ENCODE measurements at regions not wholly inside any gene's neighbourhood (a gene's known extent, or its start where the extent isn't known, plus 50 kb on each side); places are given as distances from the start of the nearest gene placed in this dataset.
"Not testable (repeated sequence)": the region's sequence is repeated elsewhere in the genome, so short reads cannot be mapped to it uniquely, and the experiment has no call there.

DNA sequence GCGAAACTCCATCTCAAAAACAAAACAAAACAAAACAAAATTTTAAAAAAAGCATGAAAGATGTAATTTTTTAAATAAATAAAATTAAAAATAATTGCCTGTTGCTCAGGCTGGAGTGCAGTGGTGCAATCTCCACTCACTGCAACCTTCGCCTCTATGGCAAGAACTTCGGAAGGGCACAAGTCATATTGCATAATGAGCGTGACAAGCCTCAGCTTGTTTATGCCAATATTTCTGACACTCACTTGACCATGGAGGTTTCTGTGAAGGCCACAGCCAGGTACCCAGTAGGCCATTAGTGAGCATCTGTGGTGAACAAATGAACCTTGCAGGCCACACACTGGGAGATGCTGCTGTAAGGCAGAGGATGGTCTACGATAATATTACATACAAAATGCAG, 106.1 kb upstream of the KMT2C start:
- Histone ChIP-seq H3K4me3 (ENCODE audit: low read depth in 1 of 2, low read length in 1 of 2) (no peak overlapping the region), H3K9me3 (no peaks in the 10 kb centered on the region), H3K27ac (no peak overlapping the region), H3K4me1 (ENCODE audit: control insufficient read depth in 1 of 2, insufficient read depth in 1 of 2, low read depth in 1 of 2, low read length in 1 of 2) (peaks cover 0 to 3% of the 10 kb centered on the region in 2 experiments), H3K36me3 (no peaks in the 10 kb centered on the region), H3K27me3 (no peaks in the 10 kb centered on the region)
- TF ChIP-seq, protein P1, sequence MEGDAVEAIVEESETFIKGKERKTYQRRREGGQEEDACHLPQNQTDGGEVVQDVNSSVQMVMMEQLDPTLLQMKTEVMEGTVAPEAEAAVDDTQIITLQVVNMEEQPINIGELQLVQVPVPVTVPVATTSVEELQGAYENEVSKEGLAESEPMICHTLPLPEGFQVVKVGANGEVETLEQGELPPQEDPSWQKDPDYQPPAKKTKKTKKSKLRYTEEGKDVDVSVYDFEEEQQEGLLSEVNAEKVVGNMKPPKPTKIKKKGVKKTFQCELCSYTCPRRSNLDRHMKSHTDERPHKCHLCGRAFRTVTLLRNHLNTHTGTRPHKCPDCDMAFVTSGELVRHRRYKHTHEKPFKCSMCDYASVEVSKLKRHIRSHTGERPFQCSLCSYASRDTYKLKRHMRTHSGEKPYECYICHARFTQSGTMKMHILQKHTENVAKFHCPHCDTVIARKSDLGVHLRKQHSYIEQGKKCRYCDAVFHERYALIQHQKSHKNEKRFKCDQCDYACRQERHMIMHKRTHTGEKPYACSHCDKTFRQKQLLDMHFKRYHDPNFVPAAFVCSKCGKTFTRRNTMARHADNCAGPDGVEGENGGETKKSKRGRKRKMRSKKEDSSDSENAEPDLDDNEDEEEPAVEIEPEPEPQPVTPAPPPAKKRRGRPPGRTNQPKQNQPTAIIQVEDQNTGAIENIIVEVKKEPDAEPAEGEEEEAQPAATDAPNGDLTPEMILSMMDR (IDR thresholded peaks at IDR 0.05): no peak

DNA sequence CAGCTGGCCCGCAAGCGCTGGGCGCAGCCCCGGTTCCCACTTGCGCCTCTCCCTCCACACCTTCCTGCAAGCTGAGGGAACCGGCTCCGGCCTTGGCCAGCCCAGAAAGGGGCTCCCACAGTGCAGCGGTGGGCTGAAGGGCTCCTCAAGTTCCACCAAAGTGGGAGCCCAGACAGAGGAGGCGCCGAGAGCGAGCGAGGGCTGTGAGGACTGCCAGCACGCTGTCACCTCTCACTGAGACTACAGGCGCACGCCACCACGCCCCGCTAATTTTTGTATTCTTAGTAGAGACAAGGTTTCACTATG, 103.3 kb upstream of the KMT2C start:
- not testable (repeated sequence) for H3K4me3 ChIP-seq (ENCODE audit: low read depth in 1 of 2, low read length in 1 of 2)

DNA sequence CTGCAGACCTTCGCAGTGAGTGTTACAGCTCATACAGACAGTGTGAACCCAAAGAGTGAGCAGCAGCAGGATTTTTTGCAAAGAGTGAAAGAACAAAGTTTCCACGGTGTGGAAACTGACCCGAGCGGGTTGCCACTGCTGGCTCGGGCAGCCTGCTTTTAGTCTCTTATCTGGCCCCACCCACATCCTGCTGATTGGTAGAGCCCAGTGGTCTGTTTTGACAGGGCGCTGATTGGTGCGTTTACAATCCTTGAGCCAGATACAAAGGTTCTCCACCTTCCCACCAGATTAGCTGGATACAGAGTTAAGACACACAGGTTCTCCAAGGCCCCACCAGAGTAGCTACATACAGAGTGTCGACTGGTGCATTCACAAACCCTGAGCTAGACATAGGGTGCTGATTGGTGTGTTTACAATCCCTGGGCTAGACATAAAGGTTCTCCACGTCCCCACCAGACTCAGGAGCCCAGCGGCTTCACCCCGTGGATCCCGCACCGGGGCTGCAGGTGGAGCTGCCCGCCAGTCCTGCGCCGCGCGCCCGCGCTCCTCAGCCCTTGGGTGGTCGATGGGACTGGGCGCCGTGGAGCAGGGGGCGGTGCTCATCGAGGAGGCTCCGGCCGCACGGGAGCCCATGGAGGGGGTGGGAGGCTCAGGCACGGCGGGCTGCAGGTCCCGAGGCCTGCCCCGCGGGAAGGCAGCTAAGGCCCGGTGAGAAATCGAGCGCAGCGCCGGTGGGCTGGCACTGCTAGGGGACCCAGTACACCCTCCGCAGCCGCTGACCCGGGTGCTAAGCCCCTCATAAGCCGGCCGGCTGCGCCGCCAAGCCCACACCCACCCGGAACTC, 102.8 kb upstream of the KMT2C start:
- not testable (repeated sequence) for H3K4me1 ChIP-seq (ENCODE audit: control insufficient read depth in 1 of 2, insufficient read depth in 1 of 2, low read depth in 1 of 2, low read length in 1 of 2); H3K36me3 ChIP-seq; H3K9me3 ChIP-seq; H3K27me3 ChIP-seq; H3K27ac ChIP-seq; H3K4me3 ChIP-seq (ENCODE audit: low read depth in 1 of 2, low read length in 1 of 2)

More for the DNA sequence above, 103.3 kb upstream of the KMT2C start:
- H3K36me3 ChIP-seq; H3K27ac ChIP-seq; H3K4me1 ChIP-seq (ENCODE audit: control insufficient read depth in 1 of 2, insufficient read depth in 1 of 2, low read depth in 1 of 2, low read length in 1 of 2); H3K9me3 ChIP-seq; H3K27me3 ChIP-seq: not testable (repeated sequence)

DNA sequence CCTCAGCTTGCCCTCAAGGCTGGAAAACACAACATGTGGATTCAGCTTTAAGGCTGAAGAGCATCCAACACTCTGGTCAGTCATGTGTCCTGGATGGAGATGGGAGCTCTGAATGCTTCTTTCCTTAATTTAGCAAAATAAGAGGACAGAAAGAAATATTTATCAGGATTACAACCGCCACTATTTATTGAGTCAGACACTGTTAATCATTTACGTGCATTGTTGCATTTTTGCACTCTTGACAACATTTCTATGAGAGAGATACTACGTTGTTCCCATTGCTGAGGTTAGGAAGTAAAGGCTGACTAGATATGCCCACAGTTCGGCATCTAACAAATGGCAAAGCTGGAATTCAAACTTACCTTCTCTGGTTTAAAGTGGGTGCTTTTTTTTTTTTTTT, 101.8 kb upstream of the KMT2C start:
- Histone ChIP-seq H3K36me3 (no peaks in the 10 kb centered on the region), H3K27me3 (no peaks in the 10 kb centered on the region), H3K27ac (no peak overlapping the region), H3K4me3 (ENCODE audit: low read depth in 1 of 2, low read length in 1 of 2) (no peak overlapping the region), H3K4me1 (ENCODE audit: control insufficient read depth in 1 of 2, insufficient read depth in 1 of 2, low read depth in 1 of 2, low read length in 1 of 2) (peaks cover 0 to 3% of the 10 kb centered on the region in 2 experiments), H3K9me3 (no peaks in the 10 kb centered on the region)
- TF ChIP-seq, protein P1 (IDR thresholded peaks at IDR 0.05): no peak

DNA sequence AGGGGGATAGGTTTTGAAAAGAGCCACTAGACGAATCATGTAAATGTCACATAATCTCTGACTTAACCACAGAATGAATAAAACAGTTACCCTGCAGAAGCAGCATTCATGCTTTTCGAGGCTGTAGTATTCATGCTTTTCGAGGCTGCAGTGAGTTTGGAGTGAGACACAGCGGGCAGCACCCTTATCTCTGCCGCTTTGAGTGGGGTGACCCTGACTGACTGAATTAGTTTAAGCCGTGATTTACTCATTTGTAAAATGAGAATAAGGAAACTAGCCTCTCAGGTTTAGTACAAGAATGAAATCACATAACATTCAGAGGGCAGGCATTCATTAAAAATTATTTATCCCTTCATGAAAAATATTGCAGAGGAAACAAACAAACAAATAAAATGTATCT, 92.8 kb upstream of the KMT2C start:
- Histone ChIP-seq H3K27me3 (no peaks in the 10 kb centered on the region), H3K4me3 (ENCODE audit: low read depth in 1 of 2, low read length in 1 of 2) (no peak overlapping the region), H3K36me3 (no peaks in the 10 kb centered on the region), H3K4me1 (ENCODE audit: control insufficient read depth in 1 of 2, insufficient read depth in 1 of 2, low read depth in 1 of 2, low read length in 1 of 2) (no peaks in the 10 kb centered on the region), H3K27ac (no peak overlapping the region), H3K9me3 (no peaks in the 10 kb centered on the region)
- TF ChIP-seq, protein P1 (IDR thresholded peaks at IDR 0.05): no peak

DNA sequence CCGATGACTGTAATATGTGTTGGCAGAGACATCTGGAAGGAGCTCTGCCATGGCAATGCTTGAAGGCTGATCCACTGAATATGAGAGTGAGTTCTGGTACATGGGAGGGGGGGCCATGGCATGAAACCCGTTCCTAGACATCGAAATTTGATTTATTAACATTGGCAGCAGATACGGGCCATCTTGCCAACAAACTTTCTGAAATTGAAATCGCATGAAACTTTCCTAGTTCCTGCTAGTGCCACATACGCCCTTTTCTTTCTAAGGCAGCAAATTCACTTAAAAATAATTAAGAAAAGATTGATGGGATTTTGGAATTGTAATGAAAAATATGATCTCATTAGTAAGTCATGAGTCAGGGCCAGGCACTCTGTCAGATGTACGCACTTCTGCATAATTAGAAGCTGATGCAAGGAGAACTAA, 91.8 kb upstream of the KMT2C start:
- Histone ChIP-seq H3K27me3 (peaks cover 3% of the 10 kb centered on the region), H3K4me1 (ENCODE audit: control insufficient read depth in 1 of 2, insufficient read depth in 1 of 2, low read depth in 1 of 2, low read length in 1 of 2) (no peaks in the 10 kb centered on the region), H3K4me3 (ENCODE audit: low read depth in 1 of 2, low read length in 1 of 2) (no peak overlapping the region), H3K27ac (no peak overlapping the region), H3K9me3 (no peaks in the 10 kb centered on the region), H3K36me3 (no peaks in the 10 kb centered on the region)
- TF ChIP-seq, protein P1 (IDR thresholded peaks at IDR 0.05): no peak

All from neutrophil (primary cell).